ENCODE measurements at regions not wholly inside any gene's neighbourhood (a gene's known extent, or its start where the extent isn't known, plus 50 kb on each side); places are given as distances from the start of the nearest gene placed in this dataset.

DNA sequence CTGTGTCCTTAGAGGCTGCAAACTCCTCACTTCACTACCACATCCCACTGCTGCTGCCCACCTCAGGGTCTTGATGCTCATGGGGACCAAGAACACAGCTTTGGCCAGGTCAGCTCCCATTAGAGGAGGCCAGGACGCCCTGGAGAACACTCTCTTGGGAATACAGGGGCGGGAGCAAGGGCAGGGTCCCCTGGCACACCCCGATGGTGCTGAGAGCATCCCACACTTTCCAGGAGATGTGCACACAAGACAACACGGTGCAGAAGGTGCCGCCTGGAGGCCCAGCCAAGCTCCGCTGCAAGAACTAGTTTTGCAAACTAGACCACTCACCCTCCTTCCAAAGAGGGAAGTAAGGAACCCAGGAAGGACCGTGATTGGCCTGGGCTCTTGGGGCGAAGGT, 304.4 kb upstream of the SALL3 start:
- CTCF ChIA-PET, result interaction anchor here (0.6 kb wide), 1 partner anchor 109 kb away, joined by 3 read pairs; no protein-coding TSS in a partner anchor
- no peak for DNase-seq
- intact Hi-C loops (cut with DNase I, micrococcal nuclease), result no loop called here
- Mint-ChIP-seq H3K27me3 (peaks cover 2% of the 10 kb centered on the region), H3K27ac (no peak overlapping the region), H3K36me3 (ENCODE audit: low read depth) (no peaks in the 10 kb centered on the region), H3K4me1 (peaks cover 4% of the 10 kb centered on the region), H3K4me3 (no peak overlapping the region), H3K9me3 (ENCODE audit: low read depth) (no peaks in the 10 kb centered on the region)
- no peak for ATAC-seq
- POLR2A ChIA-PET, result no interaction called here

DNA sequence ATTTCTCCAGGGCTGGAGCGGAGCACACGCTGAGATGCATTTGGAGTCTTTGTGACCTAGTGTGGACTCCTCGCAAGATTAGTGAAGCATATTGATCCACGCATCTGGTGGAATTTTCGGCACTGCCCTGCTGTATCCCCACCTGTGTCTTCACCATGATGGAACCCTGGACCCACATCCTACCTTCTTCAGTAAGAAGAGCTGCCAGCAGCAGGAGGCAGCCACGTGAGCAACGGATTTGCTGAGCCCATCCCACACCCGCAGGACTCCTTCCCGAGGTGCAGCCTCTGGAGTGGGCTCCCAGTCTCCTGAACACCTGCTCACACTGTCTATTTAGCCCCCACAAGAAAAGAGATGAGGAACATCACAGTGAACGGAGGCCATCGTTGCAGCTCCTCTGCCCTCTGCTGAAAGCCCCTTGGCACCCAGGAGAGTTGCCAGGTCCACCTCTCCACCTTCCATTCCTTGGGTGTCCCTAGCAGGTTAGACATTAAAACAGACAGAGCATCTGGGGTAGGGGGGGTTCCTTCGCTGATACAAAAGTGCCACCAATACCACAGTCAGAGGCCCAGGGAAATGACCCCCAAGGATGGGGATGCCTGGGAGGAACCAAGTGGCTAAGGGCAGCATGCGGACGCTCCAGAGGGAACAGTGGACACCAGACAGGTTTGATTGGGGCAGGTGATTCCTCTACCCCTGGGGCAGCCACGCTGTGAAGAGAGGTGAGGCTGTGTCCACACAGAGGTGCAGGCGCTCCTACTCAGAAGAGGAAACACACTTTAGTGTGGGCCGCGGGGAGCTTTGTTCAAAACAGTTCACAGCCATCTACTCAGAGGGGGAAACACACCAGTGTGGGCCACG, 302.8 kb upstream of the SALL3 start:
- peaks cover 4% of the 10 kb centered on the region for H3K4me1 Mint-ChIP-seq
- peaks cover 2% of the 10 kb centered on the region for H3K27me3 Mint-ChIP-seq
- H3K36me3 Mint-ChIP-seq (ENCODE audit: low read depth), result no peaks in the 10 kb centered on the region
- H3K4me3 Mint-ChIP-seq, result no peak overlapping the region
- no peaks in the 10 kb centered on the region for H3K9me3 Mint-ChIP-seq (ENCODE audit: low read depth)
- intact Hi-C loops (cut with DNase I, micrococcal nuclease), result no loop called here
- ChIA-PET CTCF (no interaction called here), POLR2A (no interaction called here)
- DNase-seq (no peak), ATAC-seq (no peak)
- H3K27ac Mint-ChIP-seq, result no peak overlapping the region

DNA sequence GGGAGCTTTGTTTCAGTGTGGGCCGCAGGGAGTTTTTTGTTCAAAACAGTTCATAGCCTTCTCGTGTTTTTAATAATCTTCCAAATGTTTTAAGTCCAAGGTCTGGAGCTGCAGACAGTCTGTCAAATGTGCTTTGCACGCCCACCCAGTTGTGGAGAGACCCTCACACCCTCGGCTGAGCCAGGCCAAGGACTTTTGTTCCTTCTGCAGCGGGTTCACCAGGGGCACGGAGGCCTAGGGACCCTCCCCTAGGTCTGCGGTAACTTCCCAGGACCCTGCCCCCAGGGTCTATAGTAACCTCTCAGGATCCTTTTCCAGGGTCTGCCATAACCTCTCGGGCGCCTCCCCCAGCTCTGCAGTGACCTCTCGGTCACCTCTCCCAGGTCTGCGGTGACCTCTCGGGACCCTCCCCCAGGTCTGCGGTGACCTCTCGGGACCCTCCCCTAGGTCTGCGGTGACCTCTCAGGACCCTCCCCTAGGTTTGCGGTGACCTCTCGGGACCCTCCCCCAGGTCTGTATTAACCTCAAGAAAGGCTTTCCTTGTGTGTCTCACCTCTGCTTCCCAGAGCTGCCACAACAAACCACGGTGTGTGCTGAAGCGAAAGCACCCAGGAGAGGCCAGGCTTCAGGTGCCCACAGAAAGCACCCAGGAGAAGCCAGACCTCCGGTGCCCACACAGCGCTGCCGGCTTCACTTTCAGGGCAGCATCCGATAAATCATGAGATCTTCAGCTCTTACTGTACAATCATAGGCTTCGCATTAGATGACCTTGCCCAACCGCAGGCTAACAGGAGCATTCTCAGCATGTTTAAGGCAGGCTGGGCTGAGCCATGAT, 301.9 kb upstream of the SALL3 start:
- Mint-ChIP-seq H3K4me1 (peaks cover 4% of the 10 kb centered on the region), H3K9me3 (ENCODE audit: low read depth) (no peaks in the 10 kb centered on the region), H3K36me3 (ENCODE audit: low read depth) (no peaks in the 10 kb centered on the region), H3K27ac (no peak overlapping the region), H3K27me3 (peaks cover 2% of the 10 kb centered on the region), H3K4me3 (no peak overlapping the region)
- ATAC-seq (no peak), DNase-seq (no peak)
- intact Hi-C loops (cut with DNase I, micrococcal nuclease), result no loop called here
- ChIA-PET CTCF (interaction anchor here (0.6 kb wide), 1 partner anchor 37 kb away, joined by 3 read pairs; no protein-coding TSS in a partner anchor), POLR2A (no interaction called here)

DNA sequence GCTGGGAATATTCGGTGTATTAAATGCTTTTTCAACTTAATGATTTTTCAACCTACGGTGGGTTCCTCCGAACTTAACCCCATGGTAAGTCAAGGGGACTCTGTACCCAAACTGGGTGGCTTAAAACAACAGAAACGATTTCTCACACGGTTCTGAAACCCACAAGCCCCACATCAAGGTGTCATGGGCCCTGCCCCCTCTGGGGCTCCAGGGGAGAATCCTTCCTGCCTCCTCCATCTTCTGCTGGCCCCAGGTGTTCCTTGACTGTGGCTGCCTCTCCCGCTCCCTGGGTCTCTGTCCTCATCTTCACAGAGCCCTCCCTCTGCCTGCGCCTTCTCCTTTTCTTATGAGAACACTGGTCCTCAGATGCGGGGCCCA, 301.3 kb upstream of the SALL3 start:
- DNase-seq, result no peak
- no peak overlapping the region for H3K27ac Mint-ChIP-seq
- H3K4me3 Mint-ChIP-seq, result no peak overlapping the region
- ChIA-PET POLR2A (no interaction called here), CTCF (interaction anchor here (0.6 kb wide), 1 partner anchor 38 kb away, joined by 3 read pairs; no protein-coding TSS in a partner anchor)
- intact Hi-C loops (cut with DNase I, micrococcal nuclease), result no loop called here
- no peaks in the 10 kb centered on the region for H3K36me3 Mint-ChIP-seq (ENCODE audit: low read depth)
- H3K4me1 Mint-ChIP-seq, result peaks cover 4% of the 10 kb centered on the region
- no peak for ATAC-seq
- H3K27me3 Mint-ChIP-seq, result peaks cover 2% of the 10 kb centered on the region
- H3K9me3 Mint-ChIP-seq (ENCODE audit: low read depth), result no peaks in the 10 kb centered on the region

DNA sequence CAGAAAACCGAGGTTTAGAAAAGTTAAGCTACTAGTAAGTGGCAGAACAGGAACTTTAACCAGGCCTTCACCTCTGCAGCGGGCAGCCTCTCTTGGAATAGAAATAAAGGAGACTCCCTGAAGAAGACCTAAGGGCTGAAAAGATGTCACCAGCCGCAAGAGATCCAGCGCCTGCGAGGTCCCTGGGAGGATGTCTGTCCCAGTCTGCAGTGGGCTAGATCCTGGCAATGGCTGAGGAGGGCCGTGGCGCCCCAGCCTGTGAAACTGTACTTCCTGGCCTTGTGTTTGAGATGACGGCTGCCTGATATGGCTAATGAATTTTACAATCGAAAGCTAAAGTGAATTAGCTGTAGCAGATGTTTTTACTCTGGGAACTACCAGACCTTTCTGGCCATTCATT, 300.6 kb upstream of the SALL3 start:
- ATAC-seq (no peak), DNase-seq (no peak)
- H3K27me3 Mint-ChIP-seq, result peaks cover 2% of the 10 kb centered on the region
- H3K4me1 Mint-ChIP-seq, result peaks cover 4% of the 10 kb centered on the region
- H3K9me3 Mint-ChIP-seq (ENCODE audit: low read depth), result no peaks in the 10 kb centered on the region
- ChIA-PET CTCF (interaction anchor here (0.7 kb wide), 1 partner anchor 15 kb away, joined by 3 read pairs; no protein-coding TSS in a partner anchor), POLR2A (no interaction called here)
- intact Hi-C loops (cut with DNase I, micrococcal nuclease), result no loop called here
- H3K4me3 Mint-ChIP-seq, result no peak overlapping the region
- H3K27ac Mint-ChIP-seq, result no peak overlapping the region
- no peaks in the 10 kb centered on the region for H3K36me3 Mint-ChIP-seq (ENCODE audit: low read depth)

DNA sequence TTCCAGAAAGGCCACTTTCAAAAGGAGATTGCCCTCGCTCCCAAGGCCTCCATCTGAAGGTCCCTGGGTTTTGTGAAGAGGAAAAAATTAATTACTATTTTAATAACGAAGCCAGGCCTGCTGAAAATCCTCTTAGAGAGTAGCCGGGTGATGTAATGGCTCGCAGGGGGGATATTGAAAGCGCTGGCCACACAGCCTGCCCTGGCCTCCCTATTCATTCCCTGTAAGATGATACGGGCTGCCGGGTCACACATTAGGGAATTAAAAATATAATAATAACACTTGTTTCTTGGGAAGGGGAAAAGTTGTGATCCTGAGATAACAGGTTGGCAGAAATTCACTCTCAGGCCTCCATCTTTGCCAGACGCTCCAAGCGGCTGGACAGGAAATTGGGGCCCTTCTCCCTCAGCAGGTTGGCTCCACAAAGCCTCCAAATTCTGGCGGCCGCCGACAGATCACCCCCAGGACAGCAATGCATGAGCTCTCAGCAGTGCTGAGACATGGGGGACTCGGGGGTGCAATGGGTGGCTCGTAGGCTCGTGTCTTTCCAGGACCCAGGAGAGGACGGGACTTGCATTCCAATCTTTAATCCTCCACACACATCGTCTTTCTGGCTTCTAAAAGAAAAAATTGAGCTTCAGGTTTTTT, 299.9 kb upstream of the SALL3 start:
- Mint-ChIP-seq H3K4me3 (no peak overlapping the region), H3K27ac (no peak overlapping the region), H3K36me3 (ENCODE audit: low read depth) (no peaks in the 10 kb centered on the region), H3K27me3 (peaks cover 2% of the 10 kb centered on the region), H3K9me3 (ENCODE audit: low read depth) (no peaks in the 10 kb centered on the region), H3K4me1 (peaks cover 4% of the 10 kb centered on the region)
- ChIA-PET POLR2A (no interaction called here), CTCF (no interaction called here)
- ATAC-seq (no peak), DNase-seq (no peak)
- intact Hi-C loops (cut with DNase I, micrococcal nuclease), result no loop called here

DNA sequence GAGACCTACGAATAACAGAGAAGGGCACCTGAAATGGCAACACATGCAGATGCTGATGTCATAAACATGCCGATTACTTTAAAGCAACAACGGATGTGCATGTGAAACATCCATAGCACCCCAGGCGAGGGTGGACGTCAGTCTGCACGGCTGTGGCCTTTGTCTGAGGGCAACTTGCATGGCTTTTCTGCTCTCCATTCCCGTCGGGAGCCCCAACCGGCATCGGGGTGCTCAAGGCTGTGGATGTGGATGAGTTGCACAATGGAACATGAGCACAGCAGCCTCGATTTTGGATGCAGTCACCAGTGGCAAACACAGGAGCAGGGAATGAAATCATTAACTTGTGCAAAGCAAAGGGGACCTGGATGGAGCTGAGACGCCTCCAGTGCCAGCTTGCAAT, 298.2 kb upstream of the SALL3 start:
- no peak for DNase-seq
- Mint-ChIP-seq H3K4me3 (no peak overlapping the region), H3K27me3 (peaks cover 2% of the 10 kb centered on the region), H3K36me3 (ENCODE audit: low read depth) (no peaks in the 10 kb centered on the region), H3K4me1 (peaks cover 4% of the 10 kb centered on the region), H3K27ac (no peak overlapping the region), H3K9me3 (ENCODE audit: low read depth) (no peaks in the 10 kb centered on the region)
- CTCF ChIA-PET, result no interaction called here
- POLR2A ChIA-PET, result no interaction called here
- no peak for ATAC-seq
- intact Hi-C loops (cut with DNase I, micrococcal nuclease), result no loop called here

DNA sequence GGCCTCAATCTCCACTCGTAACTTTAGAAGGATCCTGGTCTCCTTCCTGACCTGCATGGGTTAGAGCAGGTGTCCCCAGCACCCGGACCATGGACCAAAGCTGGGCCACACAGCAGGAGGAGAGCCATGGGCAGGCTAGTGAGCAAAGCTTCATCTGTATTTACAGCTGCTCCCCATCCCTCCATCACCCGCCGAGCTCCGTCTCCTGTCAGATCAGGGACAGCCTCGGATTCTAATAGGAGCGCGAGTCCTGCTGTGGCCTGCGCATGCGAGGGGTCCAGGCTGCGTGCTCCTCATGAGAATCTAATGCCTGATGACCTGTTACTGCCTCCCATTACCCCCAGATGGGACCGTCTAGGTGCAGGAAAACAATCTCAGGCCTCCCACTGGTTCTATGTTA, 297.7 kb upstream of the SALL3 start:
- Mint-ChIP-seq H3K9me3 (ENCODE audit: low read depth) (no peaks in the 10 kb centered on the region), H3K4me1 (peaks cover 4% of the 10 kb centered on the region), H3K36me3 (ENCODE audit: low read depth) (no peaks in the 10 kb centered on the region), H3K4me3 (no peak overlapping the region), H3K27me3 (peaks cover 2% of the 10 kb centered on the region), H3K27ac (no peak overlapping the region)
- ATAC-seq (no peak), DNase-seq (no peak)
- POLR2A ChIA-PET, result no interaction called here
- intact Hi-C loops (cut with DNase I, micrococcal nuclease), result no loop called here
- CTCF ChIA-PET, result no interaction called here

DNA sequence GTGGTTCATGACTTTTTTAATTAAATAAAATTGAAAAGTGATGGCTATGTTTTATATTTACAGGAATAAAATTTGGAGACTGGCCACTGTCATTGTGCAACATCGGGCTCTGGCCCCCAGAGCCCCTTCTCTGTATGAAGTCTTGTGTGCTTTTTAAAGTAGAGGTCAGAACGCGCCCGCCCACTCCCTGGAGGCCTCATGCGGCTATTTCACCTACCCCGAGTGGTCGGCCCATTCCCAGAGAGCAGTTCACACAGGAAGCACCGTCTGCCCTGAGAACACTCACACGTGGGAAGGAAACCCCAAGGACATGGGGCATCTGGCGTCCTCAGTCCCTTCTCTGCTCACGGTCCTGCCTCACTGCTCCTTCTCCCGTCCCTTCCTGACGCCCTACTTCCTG, 296.9 kb upstream of the SALL3 start:
- ChIA-PET POLR2A (no interaction called here), CTCF (no interaction called here)
- Mint-ChIP-seq H3K36me3 (ENCODE audit: low read depth) (no peaks in the 10 kb centered on the region), H3K4me3 (no peak overlapping the region), H3K4me1 (peaks cover 4% of the 10 kb centered on the region), H3K27ac (no peak overlapping the region), H3K27me3 (peaks cover 2% of the 10 kb centered on the region), H3K9me3 (ENCODE audit: low read depth) (no peaks in the 10 kb centered on the region)
- ATAC-seq, result no peak
- intact Hi-C loops (cut with DNase I, micrococcal nuclease), result no loop called here
- DNase-seq, result no peak

DNA sequence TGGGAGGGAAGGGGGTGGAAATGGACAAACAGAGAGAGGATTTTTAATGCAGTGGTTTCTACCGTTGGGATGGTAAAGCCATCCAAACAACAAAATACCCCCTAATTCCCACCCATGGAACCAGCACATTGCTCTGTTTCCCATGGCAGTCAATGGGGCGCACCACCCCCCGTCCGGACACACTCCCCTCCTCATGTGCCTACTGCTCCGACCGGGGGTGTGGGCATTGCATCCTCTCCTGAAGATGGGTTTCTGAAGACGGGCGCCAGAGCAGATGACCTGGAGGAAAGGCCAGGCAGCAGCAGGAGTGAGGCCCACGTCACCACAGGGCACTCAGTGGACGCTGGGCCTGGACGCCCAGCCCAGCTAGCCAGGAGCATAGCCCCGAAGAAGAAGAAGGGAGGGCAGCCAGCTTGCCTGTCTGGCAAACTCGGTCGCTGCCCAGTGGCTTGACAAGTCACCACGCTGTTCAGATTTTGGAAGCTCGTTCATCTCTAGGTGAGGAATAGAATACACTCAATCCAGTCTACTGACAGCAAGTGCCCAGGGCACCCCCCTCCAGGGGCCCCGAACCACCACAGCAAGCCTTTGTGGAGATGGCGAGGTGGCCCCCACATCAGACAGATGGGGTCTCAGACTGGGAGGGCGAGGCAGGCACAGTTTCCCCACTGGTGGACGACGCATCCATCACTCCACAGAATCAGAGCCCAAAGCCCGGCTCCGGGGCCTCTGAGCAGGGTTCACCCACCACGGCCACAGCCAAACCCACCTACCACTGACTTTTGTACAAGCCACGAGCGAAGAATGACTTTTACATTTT, 296.2 kb upstream of the SALL3 start:
- intact Hi-C loops (cut with DNase I, micrococcal nuclease), result no loop called here
- POLR2A ChIA-PET, result no interaction called here
- Mint-ChIP-seq H3K36me3 (ENCODE audit: low read depth) (no peaks in the 10 kb centered on the region), H3K9me3 (ENCODE audit: low read depth) (no peaks in the 10 kb centered on the region), H3K4me1 (peaks cover 3% of the 10 kb centered on the region), H3K27me3 (peaks cover 2% of the 10 kb centered on the region), H3K27ac (no peak overlapping the region), H3K4me3 (no peak overlapping the region)
- DNase-seq (no peak), ATAC-seq (no peak)
- CTCF ChIA-PET, result no interaction called here

DNA sequence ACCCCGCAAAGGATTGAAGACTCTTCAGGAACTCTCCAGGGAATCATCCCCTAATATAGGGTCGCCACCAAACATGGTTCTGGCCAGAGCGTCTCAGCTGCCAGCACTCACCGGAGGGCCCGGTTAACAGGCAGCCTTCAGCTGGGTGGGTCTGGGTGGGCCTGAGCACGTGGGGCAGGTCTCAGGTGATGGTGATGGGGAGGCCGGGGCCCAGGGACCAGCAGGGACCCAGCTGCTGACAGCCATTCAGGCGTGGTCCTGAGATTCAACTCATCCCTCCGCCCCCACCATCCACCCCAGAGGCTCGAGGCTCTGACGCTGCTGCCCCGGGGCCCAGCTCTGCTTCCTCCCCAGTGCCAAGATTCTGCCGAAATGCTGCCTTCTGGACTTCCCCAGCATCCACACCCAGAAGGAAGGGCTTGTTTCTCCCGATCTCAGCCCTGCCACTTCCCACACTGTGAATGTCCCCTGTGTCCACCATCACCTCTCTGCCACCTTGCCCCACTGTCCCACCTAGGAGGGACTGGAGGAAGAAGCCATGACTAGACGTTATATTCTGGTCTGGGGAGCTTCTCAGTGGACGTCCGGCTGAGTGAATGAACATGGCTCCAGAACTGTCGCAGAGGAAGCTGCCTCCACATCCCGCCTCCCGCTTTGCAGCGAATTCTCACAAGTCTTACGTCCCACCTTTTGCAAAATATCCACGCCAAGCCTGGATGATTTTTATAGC, 294.2 kb upstream of the SALL3 start:
- Mint-ChIP-seq H3K4me1 (no peaks in the 10 kb centered on the region), H3K27me3 (no peaks in the 10 kb centered on the region), H3K36me3 (ENCODE audit: low read depth) (no peaks in the 10 kb centered on the region), H3K4me3 (no peak overlapping the region), H3K27ac (no peak overlapping the region), H3K9me3 (ENCODE audit: low read depth) (no peaks in the 10 kb centered on the region)
- ChIA-PET POLR2A (no interaction called here), CTCF (no interaction called here)
- DNase-seq (no peak), ATAC-seq (no peak)
- intact Hi-C loops (cut with DNase I, micrococcal nuclease), result no loop called here
